ENCODE measurements at regions not wholly inside any gene's neighbourhood (a gene's known extent, or its start where the extent isn't known, plus 50 kb on each side); places are given as distances from the start of the nearest gene placed in this dataset.

DNA sequence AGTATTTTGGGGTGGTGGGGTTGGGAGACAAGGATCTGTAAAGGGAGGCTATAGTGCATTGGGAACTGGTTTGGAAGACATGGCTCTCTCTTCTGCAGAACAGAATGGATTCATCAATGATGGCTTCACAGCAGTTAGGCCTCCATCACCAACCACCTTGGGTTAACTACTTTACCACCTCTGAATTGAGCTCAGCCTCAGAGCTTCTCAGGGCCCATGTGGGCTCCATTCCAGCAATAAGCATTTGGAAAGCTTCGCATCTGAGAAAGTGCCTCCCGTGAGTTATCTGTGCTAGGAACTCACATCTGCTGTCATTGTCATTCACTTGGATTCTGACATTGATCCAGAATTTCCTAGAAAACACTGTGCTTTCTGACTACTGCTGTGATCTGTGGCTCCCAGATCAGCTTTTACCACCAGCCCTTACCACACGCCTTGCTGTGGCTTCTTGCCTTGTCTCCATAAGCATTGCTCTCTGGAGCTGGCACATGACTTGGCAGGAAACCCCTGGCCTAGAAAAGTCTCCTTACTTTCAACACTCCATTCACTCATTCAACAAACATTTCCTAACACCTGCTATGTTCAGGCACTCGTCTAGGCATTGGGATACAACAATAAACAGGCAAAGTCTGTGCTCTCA is 70.7 kb upstream of the ADO start:
- no peak overlapping the region for H3K4me3 ChIP-seq (ENCODE audit: low read depth, low read length)
- TF ChIP-seq MAX (IDR thresholded peaks at IDR 0.05; ENCODE audit: low read depth, low read length) (no peak), MYC (IDR thresholded peaks at IDR 0.05; ENCODE audit: low read depth, low read length) (no peak)
- no peak for DNase-seq (ENCODE audit: low read depth)

GRCh38 chr10:62734781-62735463 is 69.6 kb upstream of the ADO start:
- no peak overlapping the region for H3K4me3 ChIP-seq (ENCODE audit: low read depth, low read length)
- TF ChIP-seq CTCF (IDR thresholded peaks at IDR 0.05; ENCODE audit: low read depth, low read length) (no peak), MAX (IDR thresholded peaks at IDR 0.05; ENCODE audit: low read depth, low read length) (no peak), MYC (IDR thresholded peaks at IDR 0.05; ENCODE audit: low read depth, low read length) (no peak), POLR2A (IDR thresholded peaks at IDR 0.05; ENCODE audit: extremely low read depth, insufficient read length) (no peak)
- DNase-seq (ENCODE audit: low read depth) = no peak

DNA sequence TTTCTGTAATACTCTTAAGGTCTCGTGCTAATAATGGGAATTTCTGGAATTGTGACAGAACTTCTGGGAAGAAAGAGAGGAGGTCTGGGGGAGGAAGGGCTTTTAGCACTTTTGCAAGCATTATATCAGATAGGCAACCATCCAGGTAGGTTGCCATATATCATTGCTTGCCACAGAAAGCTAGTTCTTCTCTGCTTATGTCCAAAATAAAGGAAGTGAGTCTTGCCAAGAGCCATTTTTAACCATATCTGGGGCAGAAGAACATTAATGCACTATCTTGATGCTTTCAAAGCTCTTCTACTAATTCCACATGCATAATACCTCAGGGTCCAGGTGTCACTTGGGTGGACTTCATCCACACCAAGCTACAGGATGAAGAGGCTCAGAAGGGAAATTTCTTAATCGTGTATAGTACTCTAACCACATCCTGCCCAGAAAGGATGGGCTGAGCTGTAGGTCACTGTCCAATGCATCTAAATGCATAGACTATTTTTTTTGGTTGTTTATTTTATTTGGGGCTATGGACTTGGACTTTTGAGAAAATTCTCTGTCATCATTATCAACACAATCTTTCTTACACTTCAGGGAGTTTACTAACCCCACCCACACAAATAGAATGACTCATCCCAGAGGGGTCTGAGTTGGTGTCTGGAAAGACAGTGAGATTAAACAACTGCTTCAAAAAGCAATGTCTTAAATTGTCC is 68.9 kb upstream of the ADO start:
- TF ChIP-seq CTCF (IDR thresholded peaks at IDR 0.05; ENCODE audit: low read depth, low read length) (no peak), MYC (IDR thresholded peaks at IDR 0.05; ENCODE audit: low read depth, low read length) (0 out of 2 replicates have a peak, but pooled peaks have one; percentile 20), POLR2A (IDR thresholded peaks at IDR 0.05; ENCODE audit: extremely low read depth, insufficient read length) (no peak)
- DNase-seq (ENCODE audit: low read depth) = peak; percentile 68
- no peak overlapping the region for H3K4me3 ChIP-seq (ENCODE audit: low read depth, low read length)

DNA sequence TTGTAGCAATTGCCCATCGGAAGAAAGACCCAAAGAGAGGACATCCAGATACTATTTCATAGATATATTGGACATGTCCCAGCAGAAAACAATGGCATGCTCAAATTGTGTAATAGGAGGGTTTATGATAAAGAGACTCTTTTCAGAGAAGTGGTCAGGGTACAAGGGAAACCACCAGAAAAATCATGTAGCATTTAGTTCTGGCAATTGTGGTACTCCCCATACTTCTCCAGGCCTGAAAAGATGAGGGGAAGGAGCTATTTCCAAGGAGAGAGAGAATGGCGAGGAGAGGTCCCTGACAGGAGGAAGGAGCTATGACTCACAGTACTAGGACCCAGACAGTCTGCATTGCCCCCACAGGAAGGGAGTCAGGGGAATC is 68.4 kb upstream of the ADO start:
- no peak overlapping the region for H3K4me3 ChIP-seq (ENCODE audit: low read depth, low read length)
- no peak for TF ChIP-seq CTCF (IDR thresholded peaks at IDR 0.05; ENCODE audit: low read depth, low read length)
- 0 out of 2 replicates have a peak, but pooled peaks have one; percentile 12 for TF ChIP-seq MAX (IDR thresholded peaks at IDR 0.05; ENCODE audit: low read depth, low read length)
- peak; percentile 48 for DNase-seq (ENCODE audit: low read depth)

- no peak for TF ChIP-seq MYC (IDR thresholded peaks at IDR 0.05; ENCODE audit: low read depth, low read length)
- no peak overlapping the region for H3K4me3 ChIP-seq (ENCODE audit: low read depth, low read length)
- DNase-seq (ENCODE audit: low read depth) = no peak
Measured at GRCh38 chr10:62738916-62739315, 65.6 kb upstream of the ADO start.

GRCh38 chr10:62740885-62741745 is 63.4 kb upstream of the ADO start:
- H3K4me3 ChIP-seq (ENCODE audit: low read depth, low read length) = no peak overlapping the region
- TF ChIP-seq MAX (IDR thresholded peaks at IDR 0.05; ENCODE audit: low read depth, low read length) (no peak), CTCF (IDR thresholded peaks at IDR 0.05; ENCODE audit: low read depth, low read length) (no peak), MYC (IDR thresholded peaks at IDR 0.05; ENCODE audit: low read depth, low read length) (no peak), POLR2A (IDR thresholded peaks at IDR 0.05; ENCODE audit: extremely low read depth, insufficient read length) (no peak)
- DNase-seq (ENCODE audit: low read depth) = no peak
